GM10248 (cell line): ENCODE measurements at regions not wholly inside any gene's neighbourhood (a gene's known extent, or its start where the extent isn't known, plus 50 kb on each side); places are given as distances from the start of the nearest gene placed in this dataset.

ENCODE experiments used
- CTCF ChIA-PET: fragments of 300-600 bp; sonication (Branson Sonifier 250); formaldehyde crosslinking; extraction: SDS; loops from one replicate; lab custom pipeline; 2021; ENCODE audit warnings: antibody characterized with exemption; lab: Yijun Ruan, JAX
- POLR2A ChIA-PET: fragments of 350-650 bp; sonication (Branson Sonifier 250); formaldehyde crosslinking; extraction: SDS; loops from one replicate; lab custom pipeline; 2020; ENCODE audit warnings: antibody characterized with exemption; lab: Yijun Ruan, JAX
- DNase-seq: peaks from one replicate; pipeline ENCODE4 v3.0.0; 2012; ENCODE audit errors: extremely low spot score
- CTCF ChIP-seq: IDR thresholded peaks from 2 replicates; pipeline ENCODE4 v1.5.1; 2012; ENCODE audit warnings: mild to moderate bottlenecking, low read depth; ENCODE audit errors: extremely low read depth, missing control alignments, control extremely low read depth

GRCh38 chr9:90065851-90066250 is 461.0 kb downstream of the GADD45G start:
- no peak for TF ChIP-seq CTCF

GRCh38 chr9:90069085-90069484 is 464.3 kb downstream of the GADD45G start:
- ChIA-PET POLR2A (no interaction called here), CTCF (interaction anchor here (1.0 to 2.4 kb wide), 6 partner anchors 9 to 475 kb away, joined by 3 to 6 read pairs (median 3); no protein-coding TSS in a partner anchor)
- DNase-seq: no peak
- TF ChIP-seq CTCF: no peak

More at GRCh38 chr9:90065851-90066250, 461.0 kb downstream of the GADD45G start:
- POLR2A ChIA-PET: no interaction called here
- DNase-seq: no peak
- CTCF ChIA-PET: interaction anchor here (0.7 kb wide), 1 partner anchor 13 kb away, joined by 3 read pairs; no protein-coding TSS in a partner anchor

- DNase-seq: no peak
- ChIA-PET CTCF (interaction anchor here (1.2 to 2.4 kb wide), 6 partner anchors 10 to 476 kb away, joined by 3 to 6 read pairs (median 3); no protein-coding TSS in a partner anchor), POLR2A (no interaction called here)
- TF ChIP-seq CTCF: no peak
These were observed 465.2 kb downstream of the GADD45G start for GRCh38 chr9:90070056-90070455.

GRCh38 chr9:90070469-90070868 is 465.7 kb downstream of the GADD45G start:
- ChIA-PET CTCF (interaction anchor here (1.2 to 2.4 kb wide), 4 partner anchors 10 to 476 kb away, joined by 3 to 6 read pairs (median 4); no protein-coding TSS in a partner anchor), POLR2A (no interaction called here)
- TF ChIP-seq CTCF: no peak

GRCh38 chr9:90070931-90071660 is 466.3 kb downstream of the GADD45G start:
- DNase-seq: no peak
- TF ChIP-seq CTCF: no peak
- ChIA-PET CTCF (interaction anchor here (1.2 to 1.5 kb wide), 2 partner anchors 11 to 16 kb away, joined by 3 read pairs; no protein-coding TSS in a partner anchor), POLR2A (no interaction called here)

More at GRCh38 chr9:90070469-90070868, 465.7 kb downstream of the GADD45G start:
- no peak for DNase-seq

GRCh38 chr9:90073186-90073945 is 468.6 kb downstream of the GADD45G start:
- CTCF ChIA-PET: interaction anchor here (1.3 kb wide), 1 partner anchor 24 kb away, joined by 3 read pairs; no protein-coding TSS in a partner anchor
- POLR2A ChIA-PET: no interaction called here
- no peak for TF ChIP-seq CTCF
- DNase-seq: no peak
